ENCODE measurements at regions not wholly inside any gene's neighbourhood (a gene's known extent, or its start where the extent isn't known, plus 50 kb on each side); places are given as distances from the start of the nearest gene placed in this dataset.

DNA sequence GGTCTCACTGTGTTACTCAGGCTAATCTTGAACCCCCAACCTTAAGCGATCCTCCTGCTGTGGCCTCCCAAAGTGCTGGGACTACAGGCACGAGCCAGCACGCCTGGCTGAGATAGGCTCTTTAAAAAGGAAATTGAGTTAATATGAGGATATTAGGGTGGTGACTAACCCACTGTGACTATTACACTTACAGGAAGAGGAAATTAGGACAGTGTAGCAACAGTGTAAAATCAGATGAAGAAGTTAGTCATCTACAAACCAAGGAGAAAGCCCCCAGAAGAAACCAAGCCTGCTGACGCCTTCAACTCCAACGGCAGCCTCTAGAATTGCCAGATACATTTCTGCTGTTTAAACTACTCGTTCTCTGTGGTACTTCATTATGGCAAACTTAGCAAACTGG lies 711.9 kb downstream of the SUCLG1 start:
- TF ChIP-seq EZH2phosphoT487 (IDR thresholded peaks at IDR 0.05; ENCODE audit: borderline replicate concordance, low read length), result no peak
- TF ChIP-seq, protein P1, sequence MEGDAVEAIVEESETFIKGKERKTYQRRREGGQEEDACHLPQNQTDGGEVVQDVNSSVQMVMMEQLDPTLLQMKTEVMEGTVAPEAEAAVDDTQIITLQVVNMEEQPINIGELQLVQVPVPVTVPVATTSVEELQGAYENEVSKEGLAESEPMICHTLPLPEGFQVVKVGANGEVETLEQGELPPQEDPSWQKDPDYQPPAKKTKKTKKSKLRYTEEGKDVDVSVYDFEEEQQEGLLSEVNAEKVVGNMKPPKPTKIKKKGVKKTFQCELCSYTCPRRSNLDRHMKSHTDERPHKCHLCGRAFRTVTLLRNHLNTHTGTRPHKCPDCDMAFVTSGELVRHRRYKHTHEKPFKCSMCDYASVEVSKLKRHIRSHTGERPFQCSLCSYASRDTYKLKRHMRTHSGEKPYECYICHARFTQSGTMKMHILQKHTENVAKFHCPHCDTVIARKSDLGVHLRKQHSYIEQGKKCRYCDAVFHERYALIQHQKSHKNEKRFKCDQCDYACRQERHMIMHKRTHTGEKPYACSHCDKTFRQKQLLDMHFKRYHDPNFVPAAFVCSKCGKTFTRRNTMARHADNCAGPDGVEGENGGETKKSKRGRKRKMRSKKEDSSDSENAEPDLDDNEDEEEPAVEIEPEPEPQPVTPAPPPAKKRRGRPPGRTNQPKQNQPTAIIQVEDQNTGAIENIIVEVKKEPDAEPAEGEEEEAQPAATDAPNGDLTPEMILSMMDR (IDR thresholded peaks at IDR 0.05; ENCODE audit: low read depth, low read length, poor library complexity, severe bottlenecking), result no peak

Measured in DOHH2 (cell line).